HG03039 (cell line): ENCODE measurements at regions not wholly inside any gene's neighbourhood (a gene's known extent, or its start where the extent isn't known, plus 50 kb on each side); places are given as distances from the start of the nearest gene placed in this dataset.
"Not testable (repeated sequence)": the region's sequence is repeated elsewhere in the genome, so short reads cannot be mapped to it uniquely, and the experiment has no call there.

ENCODE experiments used
- ATAC-seq: cut with Tn5 transposase; IDR thresholded peaks from one replicate; pipeline ENCODE4 v1.9.1; 2021; ENCODE audit warnings: mild to moderate bottlenecking, moderate library complexity; ENCODE audit not compliant: unreplicated experiment

DNA sequence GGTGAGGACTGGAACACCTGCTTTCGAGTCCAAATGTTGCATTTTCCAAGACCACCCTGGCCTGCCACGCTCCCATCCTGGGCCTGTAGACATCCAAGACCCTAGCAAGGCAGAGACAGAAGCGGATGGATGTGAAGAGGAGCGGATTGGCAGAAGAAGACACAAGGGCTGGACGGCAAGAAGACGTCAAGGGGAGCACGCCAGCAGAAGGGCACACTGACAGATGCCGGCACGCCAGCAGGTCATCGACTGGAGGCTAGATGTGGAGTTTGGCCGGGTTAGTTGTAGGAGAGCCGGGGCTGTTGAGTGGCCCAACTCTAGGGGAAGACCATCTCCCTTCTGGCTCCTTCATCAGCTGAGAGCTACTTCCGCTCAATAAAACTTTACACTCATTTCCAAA is 251.6 kb downstream of the ZWINT start:
- no peak for ATAC-seq

DNA sequence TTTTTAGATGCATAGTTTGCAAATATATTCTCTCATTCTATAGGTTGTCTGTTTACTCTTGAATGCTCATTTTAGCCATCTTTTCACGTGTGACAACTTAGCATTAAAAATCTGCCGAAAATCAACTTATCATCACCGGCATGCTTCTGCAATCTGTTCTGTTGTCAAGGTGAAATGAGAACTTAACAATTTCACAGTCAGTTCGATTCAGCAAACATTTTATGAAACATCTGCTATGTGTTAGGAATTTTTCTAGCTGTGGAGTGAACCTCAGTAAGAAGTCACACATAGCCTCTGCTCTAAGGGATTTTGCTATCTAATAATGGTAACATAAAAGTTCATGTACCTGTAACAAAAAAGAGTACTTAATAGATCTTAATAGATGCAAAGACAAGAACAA is 256.1 kb downstream of the ZWINT start:
- no peak for ATAC-seq

DNA sequence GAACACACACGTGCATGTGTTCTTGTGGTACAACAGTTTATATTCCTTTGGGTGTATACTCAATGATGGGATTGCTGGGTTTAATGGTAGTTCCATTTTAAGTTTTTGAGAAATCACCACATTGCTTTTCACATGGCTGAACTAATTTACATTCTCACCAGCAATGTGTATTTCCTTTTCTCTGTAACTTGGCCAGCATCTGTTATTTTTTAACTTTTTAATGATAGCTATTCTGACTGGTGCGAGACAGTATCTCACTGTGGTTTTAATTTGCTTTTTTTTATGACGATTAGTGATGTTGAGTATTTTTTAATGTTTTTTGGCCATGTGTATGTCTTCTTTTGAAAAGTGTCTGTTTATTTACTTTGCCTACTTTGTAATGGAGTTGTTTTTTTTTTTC is 256.6 kb downstream of the ZWINT start:
- no peak for ATAC-seq

DNA sequence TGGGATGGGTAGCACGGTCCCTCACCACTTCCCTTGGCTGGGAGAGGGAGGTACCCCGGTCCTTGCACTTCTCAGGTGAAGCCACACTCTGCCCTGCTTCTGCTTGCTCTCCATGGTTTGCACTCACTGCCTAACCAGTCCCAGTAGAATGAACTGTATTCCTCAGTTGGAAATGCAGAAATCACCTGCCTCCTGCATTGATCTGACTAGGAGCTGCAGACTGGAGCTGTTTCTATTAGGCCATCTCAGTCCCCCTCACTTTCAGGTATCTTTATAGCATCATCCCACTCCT is 264.9 kb downstream of the ZWINT start:
- ATAC-seq = no peak

DNA sequence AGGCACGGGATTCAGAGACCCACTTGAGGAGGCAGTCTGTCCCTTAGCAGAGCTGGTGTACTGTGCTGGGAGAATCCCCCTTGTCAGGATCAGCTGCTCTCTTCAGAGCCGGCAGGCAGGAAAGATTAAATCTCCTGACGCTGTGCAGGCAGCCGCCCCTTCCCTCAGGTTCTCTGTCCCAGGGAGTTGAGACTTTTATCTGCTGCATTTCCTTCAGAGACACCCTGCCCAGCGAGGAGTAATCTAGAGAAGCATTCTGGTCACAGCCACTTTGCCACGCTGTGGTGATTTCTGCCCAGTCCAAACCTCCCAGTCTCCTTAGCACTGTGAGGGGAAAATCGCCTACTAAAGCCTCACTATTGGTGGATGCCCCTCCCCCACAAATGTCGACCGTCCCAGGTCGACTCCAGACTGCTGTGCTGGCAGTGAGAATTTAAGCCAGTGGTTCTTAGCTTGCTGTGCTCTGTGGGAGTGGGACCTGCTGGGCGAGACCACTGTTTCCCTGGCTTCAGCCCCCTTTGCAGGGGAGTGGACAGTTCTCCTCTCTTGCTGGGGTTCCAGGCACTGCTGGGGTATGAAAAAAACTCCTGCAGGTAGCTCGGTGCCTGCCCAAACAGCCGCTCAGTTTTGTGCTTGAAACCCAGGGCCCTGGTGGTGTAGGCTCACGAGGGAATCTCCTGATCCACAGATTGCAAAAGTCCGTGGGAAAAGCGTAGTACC is 265.4 kb downstream of the ZWINT start:
- no peak for ATAC-seq

DNA sequence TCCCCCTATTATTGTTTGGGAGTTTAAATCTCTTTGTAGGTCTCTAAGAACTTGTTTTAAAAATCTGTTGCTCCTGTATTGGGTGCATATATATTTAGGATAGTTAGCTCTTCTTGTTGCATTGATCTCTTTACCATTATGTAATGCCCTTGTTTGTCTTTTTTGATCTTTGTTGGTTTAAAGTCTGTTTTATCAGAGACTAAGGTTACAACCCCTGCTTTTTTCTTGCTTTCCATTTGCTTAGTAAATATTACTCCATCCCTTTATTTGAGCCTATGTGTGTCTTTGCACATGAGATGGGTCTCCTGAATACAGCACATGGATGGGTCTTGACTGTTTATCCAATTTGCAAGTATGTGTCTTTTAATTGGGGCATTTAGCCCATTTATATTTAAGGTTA is 267.4 kb downstream of the ZWINT start:
- ATAC-seq = not testable (repeated sequence)

DNA sequence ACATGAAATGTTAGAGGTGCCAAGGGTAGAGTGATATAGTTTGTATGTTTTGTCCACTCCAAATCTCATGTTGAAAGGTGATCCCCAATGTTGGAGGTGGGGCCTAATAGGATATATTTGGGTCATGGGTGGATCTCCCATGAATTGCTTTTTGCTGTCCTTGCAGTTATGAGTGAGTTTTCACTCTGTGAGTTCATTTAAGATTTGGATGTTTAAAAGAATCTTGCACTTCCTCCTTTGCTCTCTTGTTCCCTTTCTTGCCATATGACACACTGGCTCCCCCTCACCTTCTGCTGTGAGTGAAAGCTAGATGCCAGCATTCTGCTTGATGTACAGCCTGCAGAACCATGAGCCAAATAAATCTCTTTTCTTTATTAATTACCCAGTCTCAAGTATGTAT is 269.2 kb downstream of the ZWINT start:
- no peak for ATAC-seq

DNA sequence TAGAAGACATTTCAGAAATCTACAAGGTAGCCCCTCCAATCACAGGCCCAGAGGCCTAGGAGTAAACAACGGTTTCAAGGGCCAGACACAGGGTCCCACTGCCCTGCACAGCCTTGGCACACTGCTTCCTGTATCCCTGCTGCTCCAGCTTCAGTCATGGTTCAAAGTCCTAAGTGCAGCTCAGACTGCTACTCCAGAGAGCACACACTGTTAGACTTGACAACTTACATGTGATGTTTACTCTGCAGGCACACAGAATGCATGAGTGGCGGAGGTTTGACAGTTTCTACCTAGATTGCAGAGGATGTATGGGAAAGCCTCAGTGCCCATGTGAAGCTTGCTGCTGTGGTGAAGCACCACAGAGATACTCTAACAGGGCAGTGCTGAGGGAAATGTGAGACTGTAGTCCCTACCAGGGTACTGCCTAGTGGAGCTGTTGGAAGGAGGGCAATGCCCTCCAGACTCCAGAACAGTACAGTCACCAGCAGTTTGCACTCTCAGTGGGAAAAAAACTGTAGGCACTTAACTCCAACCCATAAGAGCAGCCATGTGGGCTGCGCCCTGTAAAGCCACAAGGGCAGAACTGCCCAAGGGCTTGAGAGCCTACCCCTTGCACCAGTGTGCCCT is 270.0 kb downstream of the ZWINT start:
- no peak for ATAC-seq

DNA sequence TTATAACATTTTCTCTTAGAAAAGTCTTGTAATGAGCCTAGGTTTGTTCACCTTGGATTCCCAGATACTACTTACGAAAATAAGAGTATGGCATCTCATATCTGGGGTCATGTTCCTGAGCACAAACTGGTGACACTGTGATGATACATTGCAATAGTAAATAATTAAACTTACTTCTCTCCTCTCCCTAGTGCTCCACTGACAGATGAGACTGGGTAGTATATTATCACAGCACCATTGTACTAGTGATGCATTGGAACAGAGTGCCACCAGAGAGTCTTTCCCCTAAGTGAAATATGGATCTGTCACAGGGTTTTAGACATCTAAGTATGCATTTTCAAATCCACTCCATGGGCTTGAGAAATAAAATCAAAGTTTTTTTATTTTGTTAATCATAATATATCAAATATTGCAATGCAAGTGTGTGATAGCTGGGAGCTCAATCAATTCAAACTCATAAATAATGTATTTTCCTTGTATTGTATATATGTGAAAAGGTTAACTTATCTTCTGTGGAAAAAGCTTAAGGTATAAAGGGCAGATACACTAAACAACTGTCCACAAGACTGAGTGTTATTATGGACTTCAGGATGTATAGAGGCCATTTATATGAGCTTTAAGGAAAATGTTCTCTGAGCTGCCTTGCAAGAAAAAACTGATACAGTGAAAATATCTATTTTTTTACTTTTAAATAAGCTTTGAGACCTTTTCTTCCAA is 275.5 kb downstream of the ZWINT start:
- ATAC-seq = no peak

DNA sequence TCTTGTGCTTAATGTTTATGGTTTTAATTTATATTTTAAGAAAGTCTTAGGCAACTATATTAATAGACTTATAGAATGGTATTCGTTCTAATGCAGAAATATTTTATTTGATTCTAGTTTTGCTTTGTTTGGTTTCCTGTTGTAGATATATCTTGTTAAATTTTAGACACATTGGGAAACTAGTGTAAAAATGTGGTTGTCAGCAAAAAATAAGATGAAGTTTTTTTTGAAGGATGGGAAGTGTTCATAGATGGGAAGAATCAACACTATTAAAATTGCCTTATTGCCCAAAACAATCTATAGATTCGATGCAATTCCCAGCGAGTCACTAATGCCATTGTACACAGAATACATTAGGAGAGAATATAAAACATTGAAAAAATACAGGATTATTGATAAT is 278.9 kb downstream of the ZWINT start:
- ATAC-seq = no peak

DNA sequence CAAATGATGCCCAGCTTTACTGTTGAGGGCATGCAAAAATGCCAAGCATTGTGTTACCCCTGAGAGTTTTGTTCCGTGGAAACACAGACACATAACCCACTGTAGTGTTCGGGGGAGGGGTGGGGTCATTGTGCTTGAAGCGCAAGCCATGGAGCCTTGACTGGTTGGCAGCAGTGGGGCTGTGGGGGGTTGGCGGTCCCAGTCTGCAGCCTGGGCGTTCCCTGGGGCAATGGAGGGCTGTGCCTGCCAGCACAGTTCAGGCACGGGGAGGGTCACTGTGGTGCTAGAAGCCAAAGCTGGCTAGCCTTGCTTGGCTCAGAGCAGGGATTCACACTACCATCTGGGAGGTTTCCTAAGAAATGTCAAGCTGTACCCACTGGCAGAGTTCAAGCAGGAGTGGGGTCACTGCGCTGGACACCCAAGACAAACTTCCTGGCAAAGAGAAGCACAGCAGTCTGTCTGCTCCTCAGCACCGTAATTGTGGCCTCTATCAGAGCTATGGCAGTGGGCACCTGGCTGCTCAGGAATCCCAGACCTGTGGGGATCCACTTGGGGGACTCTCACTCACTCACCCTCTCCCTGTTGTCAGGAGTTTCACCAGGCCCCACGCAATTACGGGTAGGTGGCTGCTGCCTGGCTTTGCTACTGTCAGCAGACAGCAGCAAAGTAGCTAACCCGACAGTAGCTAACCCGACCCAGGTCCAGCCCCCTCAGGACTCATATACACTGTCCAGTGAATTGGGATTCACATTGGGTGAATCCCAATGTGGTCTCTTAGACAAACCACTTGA is 292.4 kb downstream of the ZWINT start:
- no peak for ATAC-seq

DNA sequence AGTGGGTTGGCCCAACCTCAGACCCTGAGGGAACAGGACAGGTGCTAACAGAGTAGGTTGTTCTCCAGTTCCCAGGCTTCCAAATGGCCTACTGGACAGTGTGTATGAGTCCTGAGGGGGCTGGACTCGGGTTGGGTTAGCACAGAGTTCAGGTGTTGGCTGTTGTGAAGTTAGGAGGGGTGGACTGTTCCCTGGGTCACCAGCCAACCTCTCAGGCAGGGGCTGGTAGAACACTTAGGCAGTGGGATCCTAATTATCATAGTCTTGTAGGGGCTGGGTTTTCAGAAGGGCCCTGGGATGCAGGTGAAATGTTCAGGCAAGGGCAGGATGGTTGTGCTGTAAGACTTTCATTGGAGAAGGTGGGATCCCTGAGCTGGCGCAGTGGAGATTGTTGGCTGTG is 293.0 kb downstream of the ZWINT start:
- ATAC-seq = no peak

DNA sequence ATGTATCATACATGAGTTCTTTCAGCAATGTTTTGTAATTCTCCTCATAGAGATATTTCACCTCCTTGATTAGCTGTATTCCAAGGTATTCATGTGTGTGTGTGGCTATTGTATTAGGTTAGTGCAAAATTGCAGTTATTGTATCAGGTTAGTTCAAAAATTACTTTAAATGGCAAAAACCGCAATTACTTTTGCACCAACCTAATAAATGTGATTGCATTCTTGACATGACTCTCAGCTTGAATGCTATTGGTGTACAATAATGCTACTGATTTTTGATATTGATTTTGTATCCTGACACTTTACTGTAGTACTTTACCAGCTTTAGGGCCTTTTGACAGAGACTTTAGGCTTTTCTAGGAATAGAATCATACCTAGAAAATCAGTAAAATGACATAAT is 297.4 kb downstream of the ZWINT start:
- no peak for ATAC-seq

DNA sequence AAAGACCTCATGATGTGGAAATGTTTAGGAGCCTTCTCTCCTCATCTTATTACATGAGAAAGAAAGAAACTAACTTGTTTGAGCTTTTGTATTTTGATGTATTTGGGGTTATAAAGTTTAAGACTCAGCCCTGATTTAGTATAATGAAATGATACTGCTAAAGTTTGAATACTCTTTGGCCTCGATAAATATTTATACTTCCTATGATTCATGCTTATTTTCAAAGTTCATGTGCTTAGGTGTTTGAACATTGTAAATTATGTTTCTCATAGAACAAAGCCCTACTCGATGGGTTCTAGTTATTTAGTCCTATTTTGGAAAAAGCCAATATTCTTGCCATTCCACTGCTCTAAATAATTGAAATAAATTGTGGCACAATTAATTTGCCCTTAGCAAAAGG is 303.2 kb downstream of the ZWINT start:
- no peak for ATAC-seq

DNA sequence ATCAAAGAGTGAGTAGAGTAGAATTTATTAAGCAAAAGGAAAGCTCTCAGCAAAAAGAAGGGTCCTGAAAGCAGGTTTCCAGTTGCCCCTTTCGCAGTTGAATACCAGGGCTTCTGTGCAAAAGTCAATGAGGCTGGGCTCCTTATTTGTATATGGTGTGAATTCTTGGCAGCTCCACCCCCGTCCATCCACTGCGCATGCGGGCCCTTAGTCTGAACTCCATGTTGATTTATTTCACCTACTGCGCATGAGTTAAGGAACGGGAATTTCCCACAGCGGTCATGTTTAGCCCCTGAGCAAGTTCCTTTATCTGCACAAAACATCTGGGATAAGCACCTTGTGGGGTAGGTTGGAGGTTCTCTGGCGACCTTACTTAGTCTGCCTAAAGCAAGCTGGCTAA is 325.6 kb downstream of the ZWINT start:
- no peak for ATAC-seq

DNA sequence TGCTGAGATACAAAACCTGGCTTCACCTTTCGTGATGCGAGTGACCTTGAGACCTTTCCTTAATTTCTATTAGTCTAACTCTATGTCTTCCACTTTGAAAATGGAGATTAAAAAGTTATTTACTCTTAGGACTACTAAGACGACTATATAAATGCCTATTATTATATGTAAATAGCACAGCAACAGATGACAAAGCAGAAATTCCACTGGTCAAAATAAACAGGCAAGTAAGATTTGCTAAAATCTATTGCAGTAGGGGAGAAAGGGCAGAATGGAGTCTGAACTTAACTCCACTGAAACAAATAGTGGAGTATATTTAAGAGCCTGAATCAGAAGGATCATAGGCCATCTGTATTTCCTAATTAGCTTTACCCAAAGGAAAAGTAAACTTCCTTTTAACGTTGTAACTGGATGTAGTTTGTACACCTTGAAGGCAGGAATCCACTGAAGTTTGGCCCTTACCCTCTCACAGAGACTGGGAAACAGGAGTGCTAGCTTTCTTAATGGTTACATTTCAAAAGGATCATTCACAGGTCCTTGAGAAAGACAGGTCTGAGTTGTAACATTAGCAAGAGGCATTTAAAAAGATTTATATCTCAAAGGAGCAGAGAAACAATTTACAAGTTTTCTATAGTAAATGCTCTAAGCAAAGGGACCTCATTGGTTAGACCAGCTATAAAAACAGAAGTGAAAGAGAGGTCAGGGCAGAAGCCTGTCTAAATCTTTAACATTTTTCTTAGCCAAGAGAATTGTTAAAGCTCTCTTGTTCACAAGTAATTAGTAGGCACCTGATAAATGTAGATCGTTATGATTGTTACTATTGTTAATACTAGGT is 332.5 kb downstream of the ZWINT start:
- no peak for ATAC-seq

DNA sequence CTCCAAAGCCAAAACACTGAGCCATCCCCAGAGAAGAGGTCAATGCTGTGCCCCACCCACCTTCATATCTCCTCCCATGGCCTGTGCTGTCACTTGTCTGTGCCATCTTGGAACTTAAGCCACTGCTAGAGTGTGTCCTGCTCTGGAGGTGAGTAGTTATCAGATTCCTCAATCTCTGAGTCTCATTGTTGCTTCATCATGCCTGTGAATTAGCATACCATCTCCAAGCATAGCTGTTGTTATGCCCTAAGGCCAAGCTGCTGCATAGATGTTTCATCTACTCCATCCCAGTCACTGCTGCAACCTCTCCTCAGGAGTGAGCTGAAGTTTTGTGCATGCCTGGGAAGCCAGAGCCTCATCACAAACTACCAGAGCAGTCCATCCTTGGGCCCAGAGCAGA is 349.0 kb downstream of the ZWINT start:
- no peak for ATAC-seq

DNA sequence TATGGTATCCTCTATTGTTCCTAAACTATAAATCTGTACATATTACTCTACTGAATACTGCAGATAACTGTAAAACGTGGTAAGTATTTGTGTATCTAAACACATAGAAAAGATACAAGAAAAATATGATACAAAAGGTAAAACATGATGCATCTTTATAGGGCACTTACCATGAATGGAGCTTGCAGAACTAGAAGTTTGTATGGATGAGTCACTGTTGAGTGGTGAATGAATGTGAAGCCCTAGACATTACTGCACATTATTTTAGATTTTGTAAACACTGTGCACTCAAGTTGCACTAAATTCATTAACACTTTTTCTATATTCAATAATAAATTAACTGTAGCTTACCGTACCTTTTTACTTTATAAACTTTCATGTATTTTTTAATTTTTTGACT is 357.5 kb downstream of the ZWINT start:
- ATAC-seq = no peak

DNA sequence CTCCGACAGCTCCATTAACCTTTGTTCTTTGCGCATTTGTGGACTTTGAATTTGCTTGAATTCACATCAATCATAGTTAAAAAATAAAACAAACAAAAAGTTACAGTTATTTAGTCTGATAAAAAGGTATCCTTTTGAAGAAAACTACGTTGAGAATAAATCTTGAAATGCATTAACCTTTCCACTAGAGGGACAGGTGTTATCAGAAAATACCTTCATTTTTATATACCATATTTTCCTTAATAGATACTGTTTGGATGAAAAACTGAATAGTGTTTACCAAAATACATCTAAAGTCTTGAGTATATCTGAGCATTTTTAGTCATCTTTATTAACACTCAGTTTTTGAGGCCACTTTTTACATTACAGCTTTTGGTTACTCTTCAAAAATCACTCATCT is 371.9 kb downstream of the ZWINT start:
- no peak for ATAC-seq

DNA sequence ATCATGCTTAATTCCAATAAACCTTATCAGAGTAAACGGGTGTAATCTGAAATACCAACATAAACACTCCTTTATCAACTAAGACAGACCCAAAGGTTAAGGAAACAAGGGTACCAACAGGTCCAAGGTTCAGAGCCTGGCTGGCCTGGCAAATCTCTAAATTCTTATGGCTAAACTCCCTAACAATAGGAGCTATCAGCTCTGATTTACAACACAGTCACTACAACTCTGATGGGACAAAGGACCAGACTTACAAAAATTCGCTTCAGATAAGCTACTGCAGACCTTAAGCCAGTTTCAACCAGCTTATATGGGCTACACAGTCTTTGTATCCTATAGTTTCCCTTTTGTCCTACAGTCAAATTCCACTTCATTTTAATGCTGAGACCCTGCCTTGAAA is 381.9 kb downstream of the ZWINT start:
- no peak for ATAC-seq

DNA sequence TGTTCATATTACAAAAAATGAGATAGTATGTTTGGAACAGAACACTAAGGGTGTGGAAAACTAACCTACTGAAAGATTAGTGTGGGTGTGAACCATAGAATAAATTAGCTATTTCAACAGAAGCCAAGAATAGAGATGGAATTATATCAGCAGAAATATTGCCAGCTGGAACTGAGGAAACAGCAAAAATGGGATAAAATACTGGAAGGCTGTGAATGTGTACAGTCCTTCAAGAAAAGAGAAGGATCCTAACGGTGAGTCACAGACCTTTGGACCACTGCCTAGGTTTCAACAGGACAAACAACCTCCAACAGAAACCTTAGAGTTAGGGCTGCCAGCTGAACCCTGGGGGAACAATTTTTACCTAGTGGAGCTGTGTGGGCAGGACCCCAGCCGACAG is 395.0 kb downstream of the ZWINT start:
- ATAC-seq = no peak
